GM23338 (cell line): ENCODE measurements at regions not wholly inside any gene's neighbourhood (a gene's known extent, or its start where the extent isn't known, plus 50 kb on each side); places are given as distances from the start of the nearest gene placed in this dataset.
"Not testable (repeated sequence)": the region's sequence is repeated elsewhere in the genome, so short reads cannot be mapped to it uniquely, and the experiment has no call there.

Source experiments
- ATAC-seq: fragments of 200-7000 bp; cut with Tn5 transposase; 3 replicates; pipeline ENCODE4 v1.9.1; 2020
- DNase-seq: peaks from one replicate; pipeline ENCODE4 v3.0.0-alpha.2; 2015; ENCODE audit warnings: low spot score
- H2AFZ ChIP-seq: fragments of 200-600 bp; sonication (generic); 2 replicates; pipeline ENCODE4 v1.8.0; 2016; ENCODE audit warnings: antibody characterized with exemption, mild to moderate bottlenecking, moderate library complexity
- H3F3A ChIP-seq: fragments of 200-600 bp; sonication (generic); replicated peaks from 2 replicates; pipeline ENCODE4 v1.8.0; 2017; ENCODE audit warnings: antibody characterized with exemption, mixed run types, low read depth
- H3K27ac ChIP-seq: fragments of 200-600 bp; sonication (generic); 2 replicates; pipeline ENCODE4 v1.6.1; 2016; ENCODE audit warnings: low read depth
- H3K27me3 ChIP-seq: fragments of 200-600 bp; sonication (generic); 2 replicates; pipeline ENCODE4 v1.8.0; 2016; ENCODE audit warnings: mild to moderate bottlenecking, mixed run types, moderate library complexity; ENCODE audit not compliant: insufficient read depth
- H3K36me3 ChIP-seq: fragments of 200-600 bp; sonication (generic); 2 replicates; pipeline ENCODE4 v1.8.0; 2016; ENCODE audit warnings: mild to moderate bottlenecking; ENCODE audit not compliant: insufficient read depth
- H3K4me1 ChIP-seq: fragments of 200-600 bp; sonication (generic); 2 replicates; pipeline ENCODE4 v1.8.0; 2016; ENCODE audit warnings: mild to moderate bottlenecking, moderate library complexity; ENCODE audit not compliant: insufficient read depth
- H3K4me2 ChIP-seq: fragments of 200-600 bp; sonication (generic); 2 replicates; pipeline ENCODE4 v1.7.1; 2017; ENCODE audit warnings: mixed run types
- H3K4me3 ChIP-seq: fragments of 200-600 bp; sonication (generic); 2 replicates; pipeline ENCODE4 v1.6.1; 2016; ENCODE audit warnings: mixed run types
- H3K79me2 ChIP-seq: fragments of 200-600 bp; sonication (generic); replicated peaks from 2 replicates; pipeline ENCODE4 v1.8.0; 2017; ENCODE audit warnings: mild to moderate bottlenecking; ENCODE audit not compliant: insufficient read depth
- H3K9me2 ChIP-seq: fragments of 200-600 bp; sonication (generic); 2 replicates; pipeline ENCODE4 v1.8.0; 2017; ENCODE audit not compliant: insufficient read depth
- H4K20me1 ChIP-seq: fragments of 200-600 bp; sonication (generic); replicated peaks from 2 replicates; pipeline ENCODE4 v1.8.0; 2017; ENCODE audit warnings: mild to moderate bottlenecking; ENCODE audit not compliant: insufficient read depth
- H3K27ac Mint-ChIP-seq: 2 replicates; pipeline ENCODE4 v1.8.0; 2020; ENCODE audit warnings: inconsistent platforms, mild to moderate bottlenecking, moderate library complexity, mixed read lengths
- H3K27me3 Mint-ChIP-seq: 3 replicates; pipeline ENCODE4 v1.8.0; 2022; ENCODE audit warnings: low read depth, mild to moderate bottlenecking, moderate library complexity, mixed read lengths, inconsistent platforms; ENCODE audit not compliant: insufficient read depth, poor library complexity
- H3K36me3 Mint-ChIP-seq: 3 replicates; pipeline ENCODE4 v1.8.0; 2021; ENCODE audit warnings: low read depth, mild to moderate bottlenecking, inconsistent platforms, moderate library complexity, mixed read lengths
- H3K4me1 Mint-ChIP-seq: 3 replicates; pipeline ENCODE4 v1.8.0; 2020; ENCODE audit warnings: mild to moderate bottlenecking, inconsistent platforms, mixed read lengths
- H3K4me3 Mint-ChIP-seq: 3 replicates; pipeline ENCODE4 v1.8.0; 2021; ENCODE audit warnings: moderate library complexity, mild to moderate bottlenecking, inconsistent platforms, mixed read lengths
- H3K9me3 Mint-ChIP-seq: 3 replicates; pipeline ENCODE4 v1.8.0; 2020; ENCODE audit warnings: moderate library complexity, mild to moderate bottlenecking, inconsistent platforms, mixed read lengths
- EZH2 ChIP-seq: fragments of 200-600 bp; sonication (generic); IDR thresholded peaks from one replicate; pipeline ENCODE4 v1.8.0; 2017; ENCODE audit warnings: antibody characterized with exemption, mild to moderate bottlenecking, low read depth; ENCODE audit not compliant: unreplicated experiment
- JUNB ChIP-seq: IDR thresholded peaks from one replicate; pipeline ENCODE4 v1.6.1; 2016; ENCODE audit warnings: antibody characterized with exemption; ENCODE audit not compliant: unreplicated experiment
- STAT1 ChIP-seq: IDR thresholded peaks from one replicate; pipeline ENCODE4 v1.6.1; 2016; ENCODE audit warnings: antibody characterized with exemption; ENCODE audit not compliant: unreplicated experiment
- ZNF331 ChIP-seq: fragments of 250-450 bp; sonication (Bioruptor Pico); IDR thresholded peaks from 2 replicates; pipeline ENCODE4 v1.5.0; 2020; ENCODE audit warnings: low read depth, mild to moderate bottlenecking, moderate library complexity
- TF ChIP-seq, protein P1 (sequence below): fragments of 250-450 bp; sonication (Bioruptor Pico); IDR thresholded peaks from 2 replicates; pipeline ENCODE4 v1.5.0; 2020; ENCODE audit warnings: mild to moderate bottlenecking, moderate library complexity
- TF ChIP-seq, protein P2 (sequence below): IDR thresholded peaks from 2 replicates; pipeline ENCODE4 v1.6.1; 2016; ENCODE audit warnings: antibody characterized with exemption
- TF ChIP-seq, protein P3 (sequence below), 2 experiments: fragments of 200-600 bp in 1 of 2; sonication (generic) in 1 of 2; conservative IDR thresholded peaks; 2 replicates each; pipeline versions ENCODE4 v1.5.1 to v1.6.1; 2016 to 2017; ENCODE audit warnings: antibody characterized with exemption in 2 of 2, low read depth in 2 of 2, mild to moderate bottlenecking in 2 of 2, moderate library complexity in 1 of 2

DNA sequence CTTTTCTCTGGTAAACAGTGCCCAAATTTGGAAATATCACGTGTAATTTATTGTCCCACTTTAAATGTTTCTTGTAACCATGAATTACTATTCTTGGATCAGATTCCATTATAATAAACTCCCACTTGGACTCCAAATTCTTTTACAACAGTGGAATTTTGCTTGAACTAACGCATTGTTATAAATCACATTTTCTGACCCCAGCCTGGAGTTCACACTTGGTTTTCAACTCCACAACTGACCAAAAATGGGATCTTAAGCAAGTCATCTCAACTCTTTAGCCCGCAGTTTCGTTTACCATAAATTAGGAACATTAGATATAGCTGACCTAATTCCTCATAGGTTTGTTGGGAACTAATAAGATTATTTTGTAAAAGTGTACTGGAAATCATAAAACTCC is 336.8 kb upstream of the NCAM1 start (continued):
- TF ChIP-seq, protein P1, sequence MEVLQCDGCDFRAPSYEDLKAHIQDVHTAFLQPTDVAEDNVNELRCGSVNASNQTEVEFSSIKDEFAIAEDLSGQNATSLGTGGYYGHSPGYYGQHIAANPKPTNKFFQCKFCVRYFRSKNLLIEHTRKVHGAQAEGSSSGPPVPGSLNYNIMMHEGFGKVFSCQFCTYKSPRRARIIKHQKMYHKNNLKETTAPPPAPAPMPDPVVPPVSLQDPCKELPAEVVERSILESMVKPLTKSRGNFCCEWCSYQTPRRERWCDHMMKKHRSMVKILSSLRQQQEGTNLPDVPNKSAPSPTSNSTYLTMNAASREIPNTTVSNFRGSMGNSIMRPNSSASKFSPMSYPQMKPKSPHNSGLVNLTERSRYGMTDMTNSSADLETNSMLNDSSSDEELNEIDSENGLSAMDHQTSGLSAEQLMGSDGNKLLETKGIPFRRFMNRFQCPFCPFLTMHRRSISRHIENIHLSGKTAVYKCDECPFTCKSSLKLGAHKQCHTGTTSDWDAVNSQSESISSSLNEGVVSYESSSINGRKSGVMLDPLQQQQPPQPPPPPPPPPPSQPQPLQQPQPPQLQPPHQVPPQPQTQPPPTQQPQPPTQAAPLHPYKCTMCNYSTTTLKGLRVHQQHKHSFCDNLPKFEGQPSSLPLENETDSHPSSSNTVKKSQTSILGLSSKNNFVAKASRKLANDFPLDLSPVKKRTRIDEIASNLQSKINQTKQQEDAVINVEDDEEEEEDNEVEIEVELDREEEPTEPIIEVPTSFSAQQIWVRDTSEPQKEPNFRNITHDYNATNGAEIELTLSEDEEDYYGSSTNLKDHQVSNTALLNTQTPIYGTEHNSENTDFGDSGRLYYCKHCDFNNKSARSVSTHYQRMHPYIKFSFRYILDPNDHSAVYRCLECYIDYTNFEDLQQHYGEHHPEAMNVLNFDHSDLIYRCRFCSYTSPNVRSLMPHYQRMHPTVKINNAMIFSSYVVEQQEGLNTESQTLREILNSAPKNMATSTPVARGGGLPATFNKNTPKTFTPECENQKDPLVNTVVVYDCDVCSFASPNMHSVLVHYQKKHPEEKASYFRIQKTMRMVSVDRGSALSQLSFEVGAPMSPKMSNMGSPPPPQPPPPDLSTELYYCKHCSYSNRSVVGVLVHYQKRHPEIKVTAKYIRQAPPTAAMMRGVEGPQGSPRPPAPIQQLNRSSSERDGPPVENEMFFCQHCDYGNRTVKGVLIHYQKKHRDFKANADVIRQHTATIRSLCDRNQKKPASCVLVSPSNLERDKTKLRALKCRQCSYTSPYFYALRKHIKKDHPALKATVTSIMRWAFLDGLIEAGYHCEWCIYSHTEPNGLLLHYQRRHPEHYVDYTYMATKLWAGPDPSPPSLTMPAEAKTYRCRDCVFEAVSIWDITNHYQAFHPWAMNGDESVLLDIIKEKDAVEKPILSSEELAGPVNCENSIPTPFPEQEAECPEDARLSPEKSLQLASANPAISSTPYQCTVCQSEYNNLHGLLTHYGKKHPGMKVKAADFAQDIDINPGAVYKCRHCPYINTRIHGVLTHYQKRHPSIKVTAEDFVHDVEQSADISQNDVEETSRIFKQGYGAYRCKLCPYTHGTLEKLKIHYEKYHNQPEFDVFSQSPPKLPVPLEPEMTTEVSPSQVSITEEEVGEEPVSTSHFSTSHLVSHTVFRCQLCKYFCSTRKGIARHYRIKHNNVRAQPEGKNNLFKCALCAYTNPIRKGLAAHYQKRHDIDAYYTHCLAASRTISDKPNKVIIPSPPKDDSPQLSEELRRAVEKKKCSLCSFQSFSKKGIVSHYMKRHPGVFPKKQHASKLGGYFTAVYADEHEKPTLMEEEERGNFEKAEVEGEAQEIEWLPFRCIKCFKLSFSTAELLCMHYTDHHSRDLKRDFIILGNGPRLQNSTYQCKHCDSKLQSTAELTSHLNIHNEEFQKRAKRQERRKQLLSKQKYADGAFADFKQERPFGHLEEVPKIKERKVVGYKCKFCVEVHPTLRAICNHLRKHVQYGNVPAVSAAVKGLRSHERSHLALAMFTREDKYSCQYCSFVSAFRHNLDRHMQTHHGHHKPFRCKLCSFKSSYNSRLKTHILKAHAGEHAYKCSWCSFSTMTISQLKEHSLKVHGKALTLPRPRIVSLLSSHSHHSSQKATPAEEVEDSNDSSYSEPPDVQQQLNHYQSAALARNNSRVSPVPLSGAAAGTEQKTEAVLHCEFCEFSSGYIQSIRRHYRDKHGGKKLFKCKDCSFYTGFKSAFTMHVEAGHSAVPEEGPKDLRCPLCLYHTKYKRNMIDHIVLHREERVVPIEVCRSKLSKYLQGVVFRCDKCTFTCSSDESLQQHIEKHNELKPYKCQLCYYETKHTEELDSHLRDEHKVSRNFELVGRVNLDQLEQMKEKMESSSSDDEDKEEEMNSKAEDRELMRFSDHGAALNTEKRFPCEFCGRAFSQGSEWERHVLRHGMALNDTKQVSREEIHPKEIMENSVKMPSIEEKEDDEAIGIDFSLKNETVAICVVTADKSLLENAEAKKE (CRISPR knock-in tag), result no peak
- TF ChIP-seq STAT1 (no peak), ZNF331 (CRISPR knock-in tag) (no peak), JUNB (no peak), EZH2 (no peak)
- TF ChIP-seq, protein P2, sequence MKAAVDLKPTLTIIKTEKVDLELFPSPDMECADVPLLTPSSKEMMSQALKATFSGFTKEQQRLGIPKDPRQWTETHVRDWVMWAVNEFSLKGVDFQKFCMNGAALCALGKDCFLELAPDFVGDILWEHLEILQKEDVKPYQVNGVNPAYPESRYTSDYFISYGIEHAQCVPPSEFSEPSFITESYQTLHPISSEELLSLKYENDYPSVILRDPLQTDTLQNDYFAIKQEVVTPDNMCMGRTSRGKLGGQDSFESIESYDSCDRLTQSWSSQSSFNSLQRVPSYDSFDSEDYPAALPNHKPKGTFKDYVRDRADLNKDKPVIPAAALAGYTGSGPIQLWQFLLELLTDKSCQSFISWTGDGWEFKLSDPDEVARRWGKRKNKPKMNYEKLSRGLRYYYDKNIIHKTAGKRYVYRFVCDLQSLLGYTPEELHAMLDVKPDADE, result no peak
- TF ChIP-seq, protein P3, sequence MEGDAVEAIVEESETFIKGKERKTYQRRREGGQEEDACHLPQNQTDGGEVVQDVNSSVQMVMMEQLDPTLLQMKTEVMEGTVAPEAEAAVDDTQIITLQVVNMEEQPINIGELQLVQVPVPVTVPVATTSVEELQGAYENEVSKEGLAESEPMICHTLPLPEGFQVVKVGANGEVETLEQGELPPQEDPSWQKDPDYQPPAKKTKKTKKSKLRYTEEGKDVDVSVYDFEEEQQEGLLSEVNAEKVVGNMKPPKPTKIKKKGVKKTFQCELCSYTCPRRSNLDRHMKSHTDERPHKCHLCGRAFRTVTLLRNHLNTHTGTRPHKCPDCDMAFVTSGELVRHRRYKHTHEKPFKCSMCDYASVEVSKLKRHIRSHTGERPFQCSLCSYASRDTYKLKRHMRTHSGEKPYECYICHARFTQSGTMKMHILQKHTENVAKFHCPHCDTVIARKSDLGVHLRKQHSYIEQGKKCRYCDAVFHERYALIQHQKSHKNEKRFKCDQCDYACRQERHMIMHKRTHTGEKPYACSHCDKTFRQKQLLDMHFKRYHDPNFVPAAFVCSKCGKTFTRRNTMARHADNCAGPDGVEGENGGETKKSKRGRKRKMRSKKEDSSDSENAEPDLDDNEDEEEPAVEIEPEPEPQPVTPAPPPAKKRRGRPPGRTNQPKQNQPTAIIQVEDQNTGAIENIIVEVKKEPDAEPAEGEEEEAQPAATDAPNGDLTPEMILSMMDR (conservative IDR thresholded peaks at IDR 0.05; ENCODE audit: low read depth in 2 of 2), result no peak

DNA sequence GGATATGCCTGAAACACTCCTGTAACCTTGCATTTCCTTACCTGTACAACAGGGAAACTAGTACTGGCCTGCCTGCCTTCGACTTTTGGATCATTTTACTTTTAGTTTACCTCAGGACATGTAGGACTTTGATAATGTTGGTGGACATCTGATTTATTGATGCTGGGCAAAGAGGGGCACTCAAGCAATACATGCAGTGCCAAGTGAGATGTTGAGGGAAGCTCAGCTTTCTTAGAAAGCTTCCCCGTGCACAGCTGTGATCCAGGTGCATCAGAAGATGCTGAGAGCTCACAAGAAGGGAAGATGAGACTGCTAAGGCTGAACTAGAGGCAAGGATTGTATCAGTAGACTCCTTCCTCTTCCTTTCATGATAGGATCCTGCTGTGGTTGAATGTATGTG is 336.2 kb upstream of the NCAM1 start:
- ATAC-seq, H3K9me3 Mint-ChIP-seq, H3K27me3 ChIP-seq, DNase-seq, H3K79me2 ChIP-seq, H3K36me3 Mint-ChIP-seq, H3K4me3 Mint-ChIP-seq, H3K4me1 ChIP-seq, H3K27me3 Mint-ChIP-seq, H3K36me3 ChIP-seq, H2AFZ ChIP-seq, H3K4me1 Mint-ChIP-seq, H3K4me3 ChIP-seq, H4K20me1 ChIP-seq, H3F3A ChIP-seq, H3K27ac Mint-ChIP-seq, H3K27ac ChIP-seq, H3K4me2 ChIP-seq: not testable (repeated sequence)
- H3K9me2 ChIP-seq, result peaks cover 10% of the 10 kb centered on the region; the same call in 1 of the 2 replicates
